CD4-positive, alpha-beta T cell treated with Interleukin-17A for 4 hours (primary cell): ENCODE measurements at regions not wholly inside any gene's neighbourhood (a gene's known extent, or its start where the extent isn't known, plus 50 kb on each side); places are given as distances from the start of the nearest gene placed in this dataset.

ENCODE experiments used
- DNase-seq: peaks from one replicate; pipeline ENCODE4 v3.0.0-alpha.2; 2020; ENCODE audit warnings: mixed read lengths

GRCh38 chr12:84361651-84362551, 550.7 kb downstream of the SLC6A15 start:
- no peak for DNase-seq

DNA sequence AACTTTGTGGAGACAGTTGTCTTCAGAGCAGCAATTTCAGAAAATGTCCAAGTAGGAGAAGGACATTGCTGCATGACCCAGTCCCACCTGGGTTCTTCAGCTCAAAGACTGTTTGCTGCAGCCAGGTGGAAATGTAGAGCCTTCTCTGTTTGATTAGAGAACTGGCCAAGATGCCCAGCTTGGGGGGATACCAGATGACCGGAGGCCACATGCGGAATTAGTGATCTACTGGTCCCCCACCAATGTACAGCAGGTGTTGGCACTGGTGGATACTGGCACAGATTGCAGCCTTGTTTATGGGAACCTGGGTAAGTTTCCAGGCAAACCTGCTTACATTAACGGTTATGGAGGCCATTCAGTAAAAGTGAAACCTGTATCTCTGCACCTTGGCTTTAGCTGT, 555.3 kb downstream of the SLC6A15 start:
- DNase-seq = no peak

GRCh38 chr12:84356224-84356623, 556.4 kb downstream of the SLC6A15 start:
- no peak for DNase-seq

DNA sequence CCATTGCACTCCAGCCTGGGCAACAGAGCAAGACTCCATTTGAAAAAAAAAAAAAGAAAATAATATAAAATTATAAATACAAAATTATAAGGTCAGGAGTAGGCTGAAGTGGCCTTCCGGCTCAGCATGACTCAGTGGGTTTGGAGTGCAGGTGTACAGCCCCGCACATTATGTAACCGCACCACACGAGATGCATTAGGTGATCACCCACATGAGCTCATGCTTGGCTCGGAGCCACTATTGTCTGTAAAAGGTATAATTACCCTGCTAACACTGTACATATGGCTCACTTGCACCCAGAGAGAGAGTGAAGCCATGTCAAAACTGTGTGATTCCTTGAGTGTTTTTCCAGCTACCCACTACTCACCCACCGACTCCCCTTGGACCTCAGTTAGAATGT, 557.0 kb downstream of the SLC6A15 start:
- no peak for DNase-seq

DNA sequence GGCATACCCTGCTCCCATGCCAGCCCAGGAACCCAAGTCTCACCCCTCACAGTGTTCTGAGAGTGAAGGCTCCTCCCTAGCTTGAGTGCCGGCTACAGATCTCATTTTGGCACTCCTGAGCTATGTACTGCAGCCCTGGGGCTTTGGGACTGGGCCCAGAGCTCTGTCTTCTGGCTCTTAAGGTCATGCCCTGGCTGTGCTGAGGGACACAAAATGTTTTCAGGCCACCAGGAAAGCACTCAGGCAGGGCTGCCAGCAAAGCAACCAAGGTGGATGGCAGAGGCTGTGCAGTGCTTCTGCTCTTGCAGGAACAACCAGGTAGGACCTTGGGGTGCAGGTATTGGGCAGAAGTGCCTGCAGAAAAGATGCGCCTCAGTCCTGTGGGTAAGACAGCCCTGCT, 564.0 kb downstream of the SLC6A15 start:
- no peak for DNase-seq

DNA sequence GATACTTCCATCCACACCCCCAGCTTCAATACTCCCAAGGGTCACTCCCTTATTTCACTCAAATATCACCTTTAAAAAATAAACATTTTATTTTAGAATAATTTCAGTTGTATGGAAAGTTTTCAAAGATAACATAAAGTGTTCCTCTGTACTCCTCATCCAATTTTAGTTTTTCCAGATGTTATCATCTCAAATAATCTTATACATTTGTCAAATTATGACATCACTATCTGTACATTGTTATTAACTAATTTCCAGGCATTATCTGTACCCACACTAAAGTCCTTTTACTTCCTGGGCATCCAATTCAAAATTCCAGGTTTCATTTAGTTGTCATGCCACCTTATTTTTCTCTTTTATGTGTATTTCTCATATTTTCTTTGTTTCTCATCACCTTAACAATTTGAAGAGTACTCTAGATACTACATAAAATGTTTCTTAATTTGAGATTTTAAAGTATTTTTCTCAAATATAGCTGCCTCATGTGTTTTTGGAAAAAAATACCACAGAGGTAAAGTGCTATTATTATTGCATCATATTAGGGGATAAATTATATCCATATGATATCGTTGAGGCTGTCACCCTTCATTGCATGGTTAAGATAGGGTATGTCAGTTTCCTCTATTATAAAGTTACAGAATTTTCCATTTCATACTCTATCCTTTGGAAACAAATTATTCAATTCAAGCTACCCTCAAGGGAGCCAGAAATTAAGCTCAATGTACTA, 571.0 kb downstream of the SLC6A15 start:
- DNase-seq = no peak

- no peak for DNase-seq
Observed at GRCh38 chr12:84336231-84336630, 576.4 kb downstream of the SLC6A15 start.

- no peak for DNase-seq
Observed at GRCh38 chr12:84329938-84330337, 582.7 kb downstream of the SLC6A15 start.

DNA sequence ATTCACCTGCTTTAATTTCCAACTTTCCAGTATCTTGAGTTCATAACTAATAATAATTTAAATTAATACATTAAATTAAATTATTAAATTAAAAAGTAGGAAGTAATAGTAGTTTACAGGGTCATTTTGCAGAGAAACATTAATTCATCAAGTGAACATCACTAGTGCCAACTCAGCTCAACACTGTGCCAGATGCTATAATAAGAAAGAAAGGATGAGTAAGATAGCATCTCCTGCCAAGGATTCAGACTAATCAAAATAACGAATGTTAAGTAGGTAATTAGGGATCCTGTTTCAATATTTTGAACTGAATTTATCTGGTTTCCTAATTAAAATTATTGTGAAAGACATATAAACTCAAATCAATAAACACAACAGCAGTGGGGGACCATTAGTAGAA, 596.7 kb downstream of the SLC6A15 start:
- DNase-seq = no peak

GRCh38 chr12:84313323-84313675, 599.3 kb downstream of the SLC6A15 start:
- no peak for DNase-seq

GRCh38 chr12:84308211-84308610, 604.4 kb downstream of the SLC6A15 start:
- DNase-seq = no peak

DNA sequence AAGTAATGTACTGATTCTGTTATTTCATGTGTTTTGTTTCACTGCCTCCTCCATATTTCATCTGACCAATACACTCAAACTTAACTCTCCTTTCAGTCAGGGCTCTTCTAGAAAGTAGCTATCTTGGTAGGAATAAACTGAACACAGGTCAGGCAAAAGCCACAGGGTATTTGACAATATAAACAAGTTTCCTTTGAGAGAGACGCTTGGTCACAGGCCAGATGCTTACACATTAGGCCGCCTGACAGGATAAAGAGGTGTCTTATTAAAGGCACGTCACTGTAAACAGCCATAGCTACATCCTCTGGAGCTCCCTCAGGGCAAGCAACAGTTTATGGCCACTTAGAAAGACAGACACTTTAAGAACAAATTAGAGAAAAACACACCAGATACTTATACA, 607.5 kb downstream of the SLC6A15 start:
- no peak for DNase-seq

- DNase-seq = no peak
Observed at GRCh38 chr12:84294246-84294645, 618.4 kb downstream of the SLC6A15 start.

DNA sequence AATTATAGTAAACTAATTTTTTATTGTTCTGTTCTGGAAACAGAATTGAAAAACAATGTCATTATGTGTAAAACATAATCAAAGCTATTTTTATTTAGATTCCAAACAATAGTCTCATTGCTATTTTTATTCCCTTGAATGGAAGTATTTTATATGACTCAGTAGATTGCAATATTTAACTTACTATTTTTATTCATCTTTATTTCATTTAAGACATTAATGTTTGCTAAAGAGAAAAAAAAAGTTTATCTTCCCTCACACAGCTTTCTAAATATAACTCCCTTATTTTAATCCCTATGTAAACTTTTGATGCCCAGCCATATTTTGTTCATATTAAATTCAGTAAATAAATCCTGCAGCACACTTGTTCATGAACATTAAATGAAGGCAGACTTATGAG, 622.4 kb downstream of the SLC6A15 start:
- no peak for DNase-seq

- no peak for DNase-seq
Observed at GRCh38 chr12:84277986-84278385, 634.6 kb downstream of the SLC6A15 start.

GRCh38 chr12:84276215-84276614, 636.4 kb downstream of the SLC6A15 start:
- DNase-seq = no peak

DNA sequence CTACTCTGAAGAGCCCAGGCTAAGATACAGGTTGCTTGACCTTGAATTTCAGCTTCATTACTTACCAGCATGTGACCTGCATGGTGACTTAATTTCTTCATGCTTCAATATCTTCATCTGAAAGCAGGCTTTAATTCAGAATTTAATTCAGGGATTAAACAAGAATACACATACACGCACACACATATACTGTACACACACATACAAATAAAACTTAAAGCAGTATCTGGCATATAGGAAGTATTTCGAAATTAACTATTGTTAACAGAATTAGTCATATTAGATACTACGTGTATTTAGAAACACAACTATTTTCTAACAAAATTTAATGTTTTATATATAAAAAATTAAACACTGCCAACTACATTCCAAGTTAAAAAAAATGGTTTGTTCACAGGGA, 640.3 kb downstream of the SLC6A15 start:
- no peak for DNase-seq

DNA sequence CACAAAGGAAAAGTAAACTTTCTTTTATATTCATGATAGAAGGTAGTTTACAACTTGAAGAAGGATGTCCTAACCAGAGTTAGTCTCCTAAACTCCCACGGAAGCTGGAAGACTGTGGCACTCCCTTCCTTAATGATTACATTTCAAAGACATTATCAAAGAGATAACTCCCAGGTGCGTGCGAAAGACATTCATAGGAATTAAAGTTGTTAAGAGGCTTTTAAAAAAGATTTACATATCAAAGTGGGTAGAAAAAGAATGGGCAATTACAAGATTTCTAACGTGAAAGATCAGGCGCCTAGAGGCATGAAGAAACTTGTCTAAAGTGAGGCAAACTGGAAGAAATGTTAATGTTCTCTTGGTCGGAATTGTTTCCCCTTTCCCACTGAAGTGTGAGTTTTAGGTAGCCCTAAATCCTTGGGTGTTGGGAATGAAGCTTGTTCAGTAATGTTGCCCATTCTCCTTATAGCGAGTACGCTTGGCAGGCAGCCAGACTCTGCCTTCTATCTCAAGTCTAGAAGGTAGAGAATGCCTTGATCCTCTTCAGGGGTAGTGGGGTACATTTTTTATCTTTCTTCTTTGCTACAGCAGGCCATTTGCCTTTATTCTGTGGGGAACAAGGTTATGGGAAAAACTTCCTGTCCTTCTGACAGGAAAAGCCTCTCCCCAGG, 642.0 kb downstream of the SLC6A15 start:
- DNase-seq = no peak

DNA sequence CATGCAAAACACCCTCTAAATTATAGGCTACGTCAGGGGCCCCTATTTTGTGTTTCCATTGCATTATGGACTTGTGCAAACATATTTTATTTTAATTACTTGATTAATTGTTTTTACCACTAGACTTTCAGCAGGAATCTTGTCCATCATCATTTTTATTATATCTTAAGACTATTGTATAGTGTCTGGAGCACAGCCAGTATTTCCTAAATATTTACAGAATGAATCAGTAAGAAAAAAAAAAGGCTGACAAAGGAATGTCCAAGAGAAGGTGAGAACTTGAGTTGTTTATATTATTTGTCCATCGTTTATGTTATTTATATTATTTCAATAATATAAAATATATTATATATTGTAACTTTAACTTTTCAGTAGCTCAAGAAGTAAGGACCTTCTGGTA, 664.7 kb downstream of the SLC6A15 start:
- DNase-seq = no peak

GRCh38 chr12:84243686-84244085, 668.9 kb downstream of the SLC6A15 start:
- no peak for DNase-seq

DNA sequence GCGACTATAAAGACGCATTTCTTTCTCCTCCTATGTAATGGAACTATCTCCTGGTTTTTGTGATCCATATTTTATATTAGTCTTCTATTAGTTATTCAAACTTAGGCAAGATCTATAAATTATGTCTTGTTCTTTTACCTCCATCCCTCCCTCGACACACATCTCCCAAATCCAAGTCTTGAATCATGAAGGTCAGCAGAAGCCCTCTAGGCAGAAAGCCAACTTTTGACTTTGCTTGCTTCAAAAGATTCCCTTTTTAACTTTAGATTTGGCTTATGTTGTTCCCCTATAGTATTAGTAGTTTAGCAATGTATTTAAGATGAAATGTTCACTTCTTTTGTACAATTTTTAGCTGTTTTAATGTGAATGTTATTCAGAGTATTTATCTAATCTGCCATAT, 689.8 kb downstream of the SLC6A15 start:
- no peak for DNase-seq

DNA sequence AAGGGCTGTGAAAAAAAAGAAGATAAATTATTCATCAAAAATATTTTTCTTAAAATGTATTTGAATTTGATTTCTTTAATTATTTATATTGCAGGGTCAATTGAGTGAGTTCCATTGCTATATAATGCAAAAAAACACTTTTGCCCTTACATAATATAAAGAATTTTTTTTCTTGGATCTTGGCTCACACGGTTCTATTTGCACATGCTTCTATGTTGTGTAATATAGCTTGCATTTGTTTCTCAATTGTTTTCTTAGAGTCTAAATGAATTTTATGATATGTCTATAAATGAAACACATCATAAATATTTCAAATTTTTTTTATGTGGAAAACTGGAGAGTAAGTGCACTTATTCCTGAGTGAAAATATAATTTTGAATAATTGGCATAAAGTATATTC, 694.2 kb downstream of the SLC6A15 start:
- no peak for DNase-seq

DNA sequence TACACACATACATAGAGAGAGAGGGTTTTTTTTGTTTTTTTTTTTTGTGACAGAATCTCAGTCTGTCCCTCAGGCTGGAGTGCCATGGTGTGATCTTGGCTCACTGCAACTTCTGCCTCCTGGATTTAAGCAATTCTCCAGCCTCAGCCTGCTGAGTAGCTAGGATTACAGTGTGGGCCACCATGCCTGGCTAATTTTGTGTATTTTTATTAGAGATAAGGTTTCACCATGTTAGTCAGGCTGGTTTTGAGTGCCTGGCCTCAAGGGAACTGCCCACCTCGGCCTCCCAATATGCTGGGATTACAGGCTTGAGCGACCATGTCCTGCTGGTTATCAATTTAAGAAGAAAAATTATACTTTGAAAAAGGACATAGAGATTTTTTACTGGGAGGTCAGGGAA, 710.6 kb downstream of the SLC6A15 start:
- DNase-seq = no peak
